ENCODE measurements at regions not wholly inside any gene's neighbourhood (a gene's known extent, or its start where the extent isn't known, plus 50 kb on each side); places are given as distances from the start of the nearest gene placed in this dataset.
"Not testable (repeated sequence)": the region's sequence is repeated elsewhere in the genome, so short reads cannot be mapped to it uniquely, and the experiment has no call there.

- DNase-seq, result no peak
These were observed 837.4 kb downstream of the TRIML1 start for GRCh38 chr4:188976644-188977115.

DNA sequence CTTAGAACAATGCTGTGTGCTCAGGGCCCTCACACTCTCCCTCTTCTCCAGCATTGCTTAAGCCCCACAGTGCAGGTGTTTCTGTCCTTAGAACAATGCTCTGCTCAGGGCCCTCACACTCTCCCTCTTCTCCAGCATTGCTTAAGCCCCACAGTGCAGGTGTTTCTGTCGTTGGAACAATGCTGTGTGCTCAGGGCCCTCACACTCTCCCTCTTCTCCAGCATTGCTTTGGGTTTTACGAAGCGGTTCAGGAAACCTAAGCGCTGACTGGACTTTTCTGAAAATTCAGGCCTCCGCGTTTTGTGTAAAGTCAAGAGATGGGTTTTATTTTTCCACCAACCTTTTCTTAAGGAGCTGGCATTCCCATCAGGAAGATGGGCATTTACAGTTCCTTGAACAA, 838.0 kb downstream of the TRIML1 start:
- DNase-seq, result not testable (repeated sequence)

DNA sequence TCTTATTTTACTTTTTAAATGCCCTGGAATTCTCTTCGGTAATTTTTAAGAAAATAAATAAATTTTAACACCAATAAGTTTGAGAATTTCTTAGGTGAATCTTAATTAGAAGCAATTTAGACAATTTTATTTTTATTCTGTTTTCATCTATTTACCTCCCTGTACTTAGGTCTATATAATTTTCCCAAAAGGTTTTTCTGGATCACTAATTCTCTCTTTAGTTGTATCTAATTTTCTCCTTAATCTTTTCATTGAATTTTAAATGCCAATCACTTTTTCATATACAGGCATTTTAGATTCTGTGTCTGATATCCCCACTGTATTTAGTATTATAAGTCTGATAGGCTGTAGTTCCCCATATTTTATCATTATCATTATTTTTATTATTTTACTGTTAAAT, 845.3 kb downstream of the TRIML1 start:
- no peak for DNase-seq

- no peak for DNase-seq
These were observed 847.0 kb downstream of the TRIML1 start for GRCh38 chr4:188986271-188986689.

- no peak for DNase-seq
These were observed 847.8 kb downstream of the TRIML1 start for GRCh38 chr4:188987011-188987410.

GRCh38 chr4:188988131-188988530, 848.9 kb downstream of the TRIML1 start:
- DNase-seq, result no peak

- no peak for DNase-seq
These were observed 850.1 kb downstream of the TRIML1 start for GRCh38 chr4:188989371-188989770.

GRCh38 chr4:188992706-188993105, 853.5 kb downstream of the TRIML1 start:
- DNase-seq, result no peak

GRCh38 chr4:188993871-188994270, 854.6 kb downstream of the TRIML1 start:
- no peak for DNase-seq

GRCh38 chr4:189001283-189001970, 862.2 kb downstream of the TRIML1 start:
- DNase-seq, result no peak

DNA sequence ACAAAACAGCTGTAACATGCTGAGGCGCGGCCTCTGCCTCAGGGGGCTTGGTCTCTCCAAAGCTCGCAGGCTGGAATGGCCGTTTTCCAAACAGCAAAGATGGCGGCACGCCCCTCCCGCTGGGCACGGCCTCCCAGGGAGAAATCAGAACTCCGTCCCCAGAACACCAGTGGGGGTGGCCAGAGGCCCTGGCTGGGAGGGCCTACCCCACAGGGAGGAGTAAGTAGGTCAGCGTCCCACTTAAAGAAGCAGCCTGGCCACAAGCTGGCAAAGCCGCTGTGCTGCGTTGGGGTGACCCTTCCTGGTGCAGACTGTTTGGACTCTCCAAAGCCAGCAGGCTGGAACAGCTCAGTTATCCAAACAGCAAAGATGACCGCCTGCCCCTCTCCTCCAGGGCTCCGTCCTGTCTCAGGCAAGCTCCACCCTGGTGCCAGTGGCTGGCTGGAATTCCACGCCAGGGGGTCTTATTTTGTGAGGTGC, 862.8 kb downstream of the TRIML1 start:
- DNase-seq, result no peak

DNA sequence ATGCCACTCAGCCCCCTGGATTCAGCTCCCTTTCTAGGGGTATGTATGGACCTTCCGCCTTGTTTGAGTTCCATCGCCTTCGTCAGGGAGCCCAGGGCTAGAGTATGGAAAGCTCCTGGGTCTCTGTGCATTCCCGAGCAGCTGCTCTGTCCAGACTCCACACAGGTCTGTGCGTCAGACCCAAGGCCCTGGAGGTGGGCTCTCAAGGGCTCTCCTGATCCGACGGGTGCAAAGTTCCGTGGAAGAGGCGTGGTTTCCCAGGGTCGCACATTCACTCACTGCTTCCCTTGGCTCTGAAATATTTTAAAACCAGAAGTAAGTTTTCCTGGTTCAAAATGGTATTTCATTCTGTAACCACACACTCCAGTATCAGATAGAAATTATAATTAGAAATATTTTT, 863.2 kb downstream of the TRIML1 start:
- DNase-seq, result no peak

GRCh38 chr4:189010452-189011217, 871.4 kb downstream of the TRIML1 start:
- not testable (repeated sequence) for DNase-seq

- no peak for DNase-seq
These were observed 882.6 kb downstream of the TRIML1 start for GRCh38 chr4:189021831-189022230.

- DNase-seq, result no peak
These were observed 883.3 kb downstream of the TRIML1 start for GRCh38 chr4:189022440-189023035.

DNA sequence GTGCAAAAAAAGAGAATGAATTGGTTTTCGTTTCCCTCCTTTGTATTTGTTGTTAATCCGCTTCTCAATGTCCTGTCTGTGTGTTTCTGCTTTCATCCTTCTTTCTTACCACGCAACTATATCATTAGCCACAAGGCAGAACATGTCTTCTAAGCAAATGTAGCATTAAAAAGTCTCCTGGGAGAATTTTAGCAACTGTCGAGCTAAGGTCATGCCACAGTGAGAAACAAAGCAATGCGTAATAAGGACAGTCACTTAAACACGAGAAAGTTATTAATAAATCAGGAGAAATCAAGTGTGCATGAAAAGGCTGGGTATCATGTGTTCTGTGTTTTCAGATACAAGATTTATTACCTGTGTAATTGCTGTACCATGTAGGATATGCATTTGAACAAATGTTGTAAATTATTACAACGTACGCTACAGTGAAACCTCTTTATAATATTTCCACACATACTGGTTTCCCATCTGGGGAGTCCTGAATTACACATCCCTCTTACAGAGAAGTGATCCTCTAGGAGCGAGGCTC, 890.8 kb downstream of the TRIML1 start:
- DNase-seq, result no peak

DNA sequence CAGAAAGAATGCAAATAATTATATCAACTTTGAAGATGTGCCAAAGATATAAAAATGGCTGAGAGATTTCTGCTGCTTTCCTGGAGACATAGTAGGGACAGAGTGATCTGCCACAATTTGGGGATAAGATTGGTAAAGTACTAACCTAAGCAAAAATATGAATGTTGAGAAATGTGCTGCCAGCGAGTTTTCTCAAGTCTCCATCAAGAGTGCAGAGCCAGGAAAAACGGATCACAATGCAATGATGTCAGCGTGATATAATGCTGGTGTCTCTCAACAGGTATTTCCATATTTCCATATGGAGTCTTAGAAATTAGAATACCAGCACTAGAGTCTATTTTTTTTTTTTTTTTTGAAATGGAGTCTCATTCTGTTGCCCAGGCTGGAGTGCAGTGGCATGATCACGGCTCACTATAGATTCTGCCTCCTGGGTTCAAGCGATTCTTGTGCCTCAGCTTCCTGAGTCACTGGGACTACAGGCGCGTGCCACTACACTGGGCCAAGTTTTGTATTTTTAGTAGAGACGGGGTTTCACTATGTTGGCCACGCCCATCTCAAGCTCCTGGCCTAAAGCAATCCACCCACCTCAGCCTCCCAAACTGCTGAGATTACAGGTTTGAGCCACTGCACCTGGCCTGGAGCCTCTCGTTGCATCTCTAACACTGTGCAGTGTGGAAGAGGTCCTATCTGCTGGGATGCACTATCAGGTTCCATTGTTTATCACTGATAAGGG, 893.5 kb downstream of the TRIML1 start:
- no peak for DNase-seq

DNA sequence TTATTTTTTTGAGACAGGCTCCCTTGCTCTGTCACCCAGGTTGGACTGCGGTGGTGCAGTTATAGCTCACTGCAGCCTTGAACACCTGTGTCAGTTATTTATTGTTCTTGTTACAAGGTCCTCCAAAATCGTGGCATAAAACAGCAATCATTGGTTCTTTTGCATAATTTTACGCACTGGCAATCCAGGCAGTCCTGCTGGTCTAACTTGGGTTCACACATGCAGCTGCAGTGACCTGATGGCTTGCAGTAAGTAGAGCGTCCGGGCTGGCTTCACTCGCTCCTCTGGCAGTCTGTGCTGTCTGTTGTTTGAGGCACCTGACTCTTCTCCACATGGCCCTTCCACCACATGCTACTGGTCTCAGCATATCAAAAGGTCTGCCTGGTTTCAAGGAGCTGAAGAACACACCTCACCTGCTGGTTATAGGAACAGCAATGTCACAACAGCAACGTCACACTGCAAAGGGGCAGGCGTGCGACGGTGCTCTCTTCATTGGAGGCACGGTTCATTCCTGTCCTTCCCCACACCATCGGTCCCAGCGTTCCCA, 894.6 kb downstream of the TRIML1 start:
- no peak for DNase-seq

GRCh38 chr4:189035091-189035490, 895.9 kb downstream of the TRIML1 start:
- no peak for DNase-seq

- no peak for DNase-seq
These were observed 896.4 kb downstream of the TRIML1 start for GRCh38 chr4:189035654-189036053.

DNA sequence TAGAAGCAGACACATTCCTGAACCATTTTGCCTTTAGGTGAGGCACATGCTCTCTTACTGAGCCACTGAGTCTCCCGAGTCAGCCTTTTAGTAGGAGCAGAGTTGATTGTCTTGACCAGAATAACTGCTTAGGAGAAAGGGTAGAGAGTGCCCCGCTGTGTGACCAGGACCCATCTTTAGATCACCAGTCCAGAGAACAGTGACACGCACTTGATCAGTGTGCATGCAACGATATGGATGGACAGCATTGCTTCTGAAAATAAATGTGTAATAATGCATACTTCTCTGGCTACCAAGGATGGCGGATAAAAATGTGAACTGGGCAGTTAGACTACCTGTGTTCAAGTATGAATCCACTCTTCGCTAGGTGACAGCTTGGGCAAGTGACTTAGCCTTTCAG, 897.7 kb downstream of the TRIML1 start:
- DNase-seq, result no peak

DNA sequence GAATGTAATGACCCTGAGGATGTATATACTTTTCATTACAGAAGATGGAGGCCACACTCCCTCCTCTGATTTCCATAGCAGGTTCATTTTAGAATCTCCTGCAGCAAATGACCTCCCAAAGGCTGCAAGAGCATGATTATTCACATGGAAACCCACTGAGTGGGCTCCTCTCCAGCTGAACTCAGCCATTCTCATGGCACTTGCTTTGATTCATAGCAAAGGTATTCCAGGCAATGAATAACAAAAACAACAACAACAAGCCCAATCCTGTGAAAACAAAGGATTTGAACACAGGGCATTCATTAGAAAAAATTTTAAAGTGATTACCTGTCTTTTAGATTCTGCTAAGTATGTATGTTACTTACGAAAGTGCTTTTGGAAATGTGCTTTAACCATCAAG, 894.0 kb upstream of the FRG1 start:
- no peak for DNase-seq

DNA sequence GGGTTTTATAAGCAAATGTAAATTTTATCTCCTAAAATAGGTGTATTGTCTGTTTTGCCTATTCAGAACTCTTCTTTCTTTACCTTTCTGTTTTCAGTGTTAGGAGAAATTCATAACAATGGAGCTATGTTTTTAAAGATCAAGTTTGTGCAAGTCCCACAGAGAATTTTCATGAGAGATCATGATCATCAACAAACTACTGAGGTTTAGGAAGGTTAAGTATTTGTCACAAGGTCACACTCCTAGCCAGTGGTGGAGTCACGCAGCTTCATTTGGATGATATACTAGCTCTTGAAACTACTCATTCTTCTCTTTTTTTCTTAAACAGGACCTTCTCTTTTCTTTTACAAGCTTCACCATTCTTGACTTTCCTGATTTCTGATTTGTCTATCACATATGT, 892.6 kb upstream of the FRG1 start:
- no peak for DNase-seq

All from stimulated activated CD4-positive, alpha-beta T cell treated with anti-CD3 and anti-CD28 coated beads, Interleukin-1b, Interleukin-23, amount 100 ng/mL, for 48 hours (primary cell).